Activated T-helper 1 cell treated with anti-CD3 and anti-CD28 coated beads, Interleukin-12 subunit alpha, Interleukin-12 subunit beta, Interleukin-2, Interleukin-4 antibody, amounts not matched to agents 30 ng/mL and 10 ng/mL and 1 ng/mL, durations not matched to agents 14 hours and 24 hours and 36 hours (primary cell): ENCODE measurements at regions not wholly inside any gene's neighbourhood (a gene's known extent, or its start where the extent isn't known, plus 50 kb on each side); places are given as distances from the start of the nearest gene placed in this dataset.

Source experiments
- DNase-seq: peaks from one replicate; pipeline ENCODE4 v3.0.0; 2021; ENCODE audit warnings: low spot score
- H3K27ac Mint-ChIP-seq: one replicate; pipeline ENCODE4 v1.8.0; 2021; ENCODE audit warnings: mild to moderate bottlenecking, mixed read lengths
- H3K27me3 Mint-ChIP-seq: one replicate; pipeline ENCODE4 v1.8.0; 2022; ENCODE audit warnings: mild to moderate bottlenecking, moderate library complexity, mixed read lengths; ENCODE audit not compliant: insufficient read depth
- H3K36me3 Mint-ChIP-seq: one replicate; pipeline ENCODE4 v1.8.0; 2021; ENCODE audit warnings: low read depth, mixed read lengths
- H3K4me1 Mint-ChIP-seq: one replicate; pipeline ENCODE4 v1.8.0; 2021; ENCODE audit warnings: low read depth, mixed read lengths
- H3K4me3 Mint-ChIP-seq: one replicate; pipeline ENCODE4 v1.8.0; 2021; ENCODE audit warnings: mild to moderate bottlenecking, moderate library complexity, mixed read lengths
- H3K9me3 Mint-ChIP-seq: one replicate; pipeline ENCODE4 v1.8.0; 2021; ENCODE audit warnings: mixed read lengths
- intact Hi-C: fragments of 100-400 bp; cut with micrococcal nuclease; formaldehyde crosslinking; loops from one replicate; pipeline ENCODE4 v1.15.1; 2024

DNA sequence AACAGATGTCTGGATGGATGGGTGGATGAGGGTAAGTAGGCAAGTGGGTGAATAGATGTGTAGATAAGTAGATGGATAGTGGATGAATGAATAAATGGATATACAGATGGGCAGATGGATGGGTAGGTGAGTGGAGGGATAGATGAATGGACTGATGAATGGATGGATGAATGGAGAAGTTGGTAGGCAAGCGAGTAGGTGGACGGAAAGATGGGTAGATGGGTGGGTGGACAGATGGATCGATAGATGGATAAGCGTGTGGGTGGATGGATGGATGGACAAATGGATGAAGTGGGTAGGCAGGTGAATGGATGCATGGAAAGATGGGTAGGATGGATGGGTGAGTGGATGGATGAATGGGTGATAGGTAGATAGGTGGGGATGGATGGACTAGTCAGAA is 393.2 kb downstream of the SHANK2 start:
- no peak overlapping the region for H3K27ac Mint-ChIP-seq
- intact Hi-C loops: no loop called here

GRCh38 chr11:70860888-70861287 is 391.5 kb downstream of the SHANK2 start:
- no peak overlapping the region for H3K27ac Mint-ChIP-seq
- no peaks in the 10 kb centered on the region for H3K9me3 Mint-ChIP-seq
- no peaks in the 10 kb centered on the region for H3K27me3 Mint-ChIP-seq

More for the DNA sequence above, 393.2 kb downstream of the SHANK2 start:
- no peaks in the 10 kb centered on the region for H3K36me3 Mint-ChIP-seq
- H3K4me1 Mint-ChIP-seq: no peaks in the 10 kb centered on the region
- H3K9me3 Mint-ChIP-seq: no peaks in the 10 kb centered on the region
- no peaks in the 10 kb centered on the region for H3K27me3 Mint-ChIP-seq
- no peak for DNase-seq
- H3K4me3 Mint-ChIP-seq: no peak overlapping the region

GRCh38 chr11:70861559-70861958 is 390.8 kb downstream of the SHANK2 start:
- H3K9me3 Mint-ChIP-seq: no peaks in the 10 kb centered on the region
- intact Hi-C loops: no loop called here
- H3K4me1 Mint-ChIP-seq: no peaks in the 10 kb centered on the region
- H3K36me3 Mint-ChIP-seq: no peaks in the 10 kb centered on the region
- H3K27ac Mint-ChIP-seq: no peak overlapping the region
- H3K4me3 Mint-ChIP-seq: no peak overlapping the region
- DNase-seq: no peak
- H3K27me3 Mint-ChIP-seq: peaks cover 2% of the 10 kb centered on the region

More at GRCh38 chr11:70860888-70861287, 391.5 kb downstream of the SHANK2 start:
- H3K36me3 Mint-ChIP-seq: no peaks in the 10 kb centered on the region
- intact Hi-C loops: no loop called here
- H3K4me3 Mint-ChIP-seq: no peak overlapping the region
- no peaks in the 10 kb centered on the region for H3K4me1 Mint-ChIP-seq
- DNase-seq: no peak

- intact Hi-C loops: no loop called here
- no peak overlapping the region for H3K27ac Mint-ChIP-seq
- no peak for DNase-seq
- H3K27me3 Mint-ChIP-seq: peaks cover 2% of the 10 kb centered on the region
- no peaks in the 10 kb centered on the region for H3K9me3 Mint-ChIP-seq
- H3K36me3 Mint-ChIP-seq: no peaks in the 10 kb centered on the region
- no peak overlapping the region for H3K4me3 Mint-ChIP-seq
- H3K4me1 Mint-ChIP-seq: no peaks in the 10 kb centered on the region
Observed at GRCh38 chr11:70862093-70862492, 390.3 kb downstream of the SHANK2 start.

- H3K36me3 Mint-ChIP-seq: no peaks in the 10 kb centered on the region
- no peak for DNase-seq
Observed at GRCh38 chr11:70863186-70863585, 389.2 kb downstream of the SHANK2 start.

DNA sequence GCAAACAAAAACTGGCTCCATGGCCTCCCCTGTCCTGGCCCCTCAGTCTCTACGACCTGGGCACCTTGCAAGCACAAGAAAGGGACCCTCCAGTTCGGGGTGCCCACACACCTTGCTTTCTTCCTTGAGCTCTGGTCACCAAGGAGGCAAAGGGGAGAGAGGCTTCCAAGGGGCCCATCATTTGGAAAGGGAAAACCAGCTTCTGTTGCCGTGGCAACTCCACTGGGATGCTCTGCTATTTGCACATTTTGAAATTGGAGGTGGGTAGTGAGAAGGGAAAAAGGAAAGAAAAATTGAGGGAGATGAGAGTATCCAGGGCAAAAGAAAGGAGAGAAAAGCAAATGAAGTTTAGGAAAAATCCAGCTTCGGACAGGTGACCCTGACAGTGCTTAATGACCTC is 388.4 kb downstream of the SHANK2 start:
- no peaks in the 10 kb centered on the region for H3K4me1 Mint-ChIP-seq
- H3K27me3 Mint-ChIP-seq: peaks cover 2% of the 10 kb centered on the region
- H3K9me3 Mint-ChIP-seq: no peaks in the 10 kb centered on the region
- intact Hi-C loops: no loop called here
- DNase-seq: no peak
- H3K36me3 Mint-ChIP-seq: no peaks in the 10 kb centered on the region
- no peak overlapping the region for H3K4me3 Mint-ChIP-seq
- no peak overlapping the region for H3K27ac Mint-ChIP-seq

More at GRCh38 chr11:70863186-70863585, 389.2 kb downstream of the SHANK2 start:
- no peaks in the 10 kb centered on the region for H3K9me3 Mint-ChIP-seq
- H3K27me3 Mint-ChIP-seq: peaks cover 2% of the 10 kb centered on the region
- H3K4me3 Mint-ChIP-seq: no peak overlapping the region
- intact Hi-C loops: no loop called here
- no peak overlapping the region for H3K27ac Mint-ChIP-seq
- H3K4me1 Mint-ChIP-seq: no peaks in the 10 kb centered on the region

GRCh38 chr11:70865356-70865755 is 387.0 kb downstream of the SHANK2 start:
- intact Hi-C loops: no loop called here
- no peak overlapping the region for H3K27ac Mint-ChIP-seq
- peaks cover 2% of the 10 kb centered on the region for H3K27me3 Mint-ChIP-seq
- no peak overlapping the region for H3K4me3 Mint-ChIP-seq
- no peak for DNase-seq
- no peaks in the 10 kb centered on the region for H3K4me1 Mint-ChIP-seq
- H3K36me3 Mint-ChIP-seq: no peaks in the 10 kb centered on the region
- H3K9me3 Mint-ChIP-seq: no peaks in the 10 kb centered on the region

DNA sequence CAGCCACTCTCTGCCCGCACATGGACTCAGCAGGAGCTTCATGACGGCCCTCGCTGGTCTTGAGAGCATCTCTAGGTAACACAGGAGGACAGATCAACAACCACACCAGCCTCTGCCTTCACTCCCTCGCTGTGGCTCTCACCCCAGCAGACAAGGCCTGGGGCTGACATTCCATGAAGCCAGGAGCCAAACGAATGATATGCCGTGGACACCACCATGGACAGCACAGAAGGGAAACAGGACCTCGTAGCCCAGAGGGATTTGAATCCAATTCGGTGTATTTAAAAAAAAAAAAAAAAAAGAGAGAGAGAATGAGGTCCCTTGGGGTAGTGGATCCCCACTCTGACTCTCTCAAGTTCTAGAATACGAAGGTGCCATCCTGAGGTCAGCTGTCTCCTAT is 385.5 kb downstream of the SHANK2 start:
- H3K27me3 Mint-ChIP-seq: peaks cover 2% of the 10 kb centered on the region
- H3K4me1 Mint-ChIP-seq: no peaks in the 10 kb centered on the region
- intact Hi-C loops: no loop called here
- no peaks in the 10 kb centered on the region for H3K9me3 Mint-ChIP-seq
- no peak overlapping the region for H3K4me3 Mint-ChIP-seq
- no peak for DNase-seq
- H3K27ac Mint-ChIP-seq: no peak overlapping the region
- H3K36me3 Mint-ChIP-seq: no peaks in the 10 kb centered on the region

GRCh38 chr11:70867281-70868047 is 384.9 kb downstream of the SHANK2 start:
- H3K4me3 Mint-ChIP-seq: no peak overlapping the region
- no peak for DNase-seq
- no peak overlapping the region for H3K27ac Mint-ChIP-seq
- H3K4me1 Mint-ChIP-seq: no peaks in the 10 kb centered on the region
- intact Hi-C loops: no loop called here
- H3K27me3 Mint-ChIP-seq: peaks cover 2% of the 10 kb centered on the region
- no peaks in the 10 kb centered on the region for H3K36me3 Mint-ChIP-seq
- H3K9me3 Mint-ChIP-seq: no peaks in the 10 kb centered on the region

DNA sequence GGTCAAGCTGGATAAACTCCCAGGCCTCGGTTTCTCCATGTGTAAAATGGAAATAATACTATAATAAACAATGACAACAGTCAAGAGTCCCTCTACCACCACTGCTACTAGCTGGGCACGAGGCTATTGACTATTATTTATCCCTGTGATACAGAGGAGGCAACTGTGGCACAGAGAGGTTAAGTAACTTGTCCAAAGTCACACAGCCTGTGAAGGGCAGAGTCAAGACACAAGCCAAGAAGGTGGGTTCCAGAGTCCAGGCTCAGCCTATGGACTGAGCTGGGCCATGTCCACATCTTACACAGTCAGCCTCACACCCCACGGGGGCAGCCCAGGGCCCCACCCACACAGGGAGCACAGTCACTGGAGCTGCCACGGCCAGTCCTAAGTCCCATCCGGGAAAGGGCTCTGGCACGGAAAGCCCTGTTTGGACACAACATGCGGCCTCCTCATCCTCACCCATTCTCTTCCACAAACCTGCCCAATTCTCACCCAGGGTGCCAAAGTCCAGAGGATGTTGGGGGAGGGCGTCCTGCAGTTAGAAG is 384.0 kb downstream of the SHANK2 start:
- H3K4me1 Mint-ChIP-seq: no peaks in the 10 kb centered on the region
- H3K27ac Mint-ChIP-seq: no peak overlapping the region
- intact Hi-C loops: no loop called here
- DNase-seq: no peak
- no peaks in the 10 kb centered on the region for H3K9me3 Mint-ChIP-seq
- peaks cover 2% of the 10 kb centered on the region for H3K27me3 Mint-ChIP-seq
- no peaks in the 10 kb centered on the region for H3K36me3 Mint-ChIP-seq
- no peak overlapping the region for H3K4me3 Mint-ChIP-seq

- Mint-ChIP-seq H3K36me3 (no peaks in the 10 kb centered on the region), H3K9me3 (no peaks in the 10 kb centered on the region), H3K4me1 (no peaks in the 10 kb centered on the region), H3K4me3 (no peak overlapping the region), H3K27ac (no peak overlapping the region), H3K27me3 (peaks cover 6% of the 10 kb centered on the region)
- intact Hi-C loops: no loop called here
- DNase-seq: no peak
Observed at GRCh38 chr11:70869054-70869453, 383.3 kb downstream of the SHANK2 start.

DNA sequence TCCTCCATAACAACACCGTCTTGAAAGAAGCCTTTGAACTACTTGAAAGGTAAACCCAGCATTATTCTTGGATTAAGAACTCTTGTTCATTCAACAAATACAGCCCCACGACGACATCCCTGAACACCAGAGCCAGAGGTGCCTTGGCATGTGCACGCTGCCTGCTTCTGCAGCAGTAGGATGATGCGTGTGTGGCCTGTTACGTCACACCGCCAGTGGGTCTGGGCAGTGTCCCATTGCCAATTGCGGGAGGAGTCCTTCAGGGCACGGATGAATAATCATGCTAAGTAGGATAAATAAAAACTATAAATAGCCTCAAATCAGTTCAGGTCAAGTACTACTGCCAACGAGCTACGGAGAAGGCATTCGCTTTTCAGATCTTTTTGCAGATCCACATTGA is 380.5 kb downstream of the SHANK2 start:
- peaks cover 4% of the 10 kb centered on the region for H3K27me3 Mint-ChIP-seq
- H3K36me3 Mint-ChIP-seq: no peaks in the 10 kb centered on the region
- H3K9me3 Mint-ChIP-seq: no peaks in the 10 kb centered on the region
- no peak for DNase-seq
- H3K4me3 Mint-ChIP-seq: no peak overlapping the region
- intact Hi-C loops: no loop called here
- no peak overlapping the region for H3K27ac Mint-ChIP-seq
- H3K4me1 Mint-ChIP-seq: no peaks in the 10 kb centered on the region

DNA sequence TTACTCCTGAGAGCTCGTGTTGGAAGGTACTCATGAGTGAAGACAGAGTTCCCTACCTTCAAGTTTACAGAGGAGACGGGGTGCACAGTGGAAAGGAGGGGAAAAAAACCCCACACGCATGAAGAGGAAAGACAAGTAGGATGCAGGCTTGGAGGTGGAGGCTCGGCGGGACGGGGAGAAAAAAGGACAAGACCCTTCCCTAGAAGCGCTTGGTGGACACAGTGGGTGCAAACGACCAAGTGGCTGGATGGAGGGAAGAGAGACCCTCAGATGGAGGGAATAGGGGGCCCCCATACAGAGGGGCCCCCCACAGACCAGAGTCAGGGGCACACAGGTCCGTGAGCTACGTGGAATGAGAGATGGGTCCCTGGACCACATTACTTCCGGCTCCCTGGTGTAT is 380.1 kb downstream of the SHANK2 start:
- no peaks in the 10 kb centered on the region for H3K4me1 Mint-ChIP-seq
- H3K9me3 Mint-ChIP-seq: no peaks in the 10 kb centered on the region
- DNase-seq: no peak
- intact Hi-C loops: no loop called here
- peaks cover 4% of the 10 kb centered on the region for H3K27me3 Mint-ChIP-seq
- no peak overlapping the region for H3K4me3 Mint-ChIP-seq
- H3K36me3 Mint-ChIP-seq: no peaks in the 10 kb centered on the region
- H3K27ac Mint-ChIP-seq: no peak overlapping the region
